DND-41 (cell line): ENCODE measurements at regions not wholly inside any gene's neighbourhood (a gene's known extent, or its start where the extent isn't known, plus 50 kb on each side); places are given as distances from the start of the nearest gene placed in this dataset.

ENCODE experiments used
- ATAC-seq: fragments of 200-7000 bp; cut with Tn5 transposase; 3 replicates; pipeline ENCODE4 v1.9.1; 2021; ENCODE audit warnings: low read depth; ENCODE audit not compliant: insufficient read depth
- DNase-seq: peaks from one replicate; pipeline ENCODE4 v3.0.0-alpha.2; 2020
- H2AFZ ChIP-seq: 2 replicates; pipeline ENCODE4 v1.6.0; 2012; ENCODE audit warnings: low read depth, low read length
- H3K27ac ChIP-seq: 2 replicates; pipeline ENCODE4 v1.5.1; 2012; ENCODE audit warnings: low read length, inconsistent platforms
- H3K27me3 ChIP-seq: fragments of 200-600 bp; sonication (generic); 2 replicates; pipeline ENCODE4 v1.6.0; 2012; ENCODE audit warnings: low read length, mild to moderate bottlenecking, inconsistent platforms; ENCODE audit not compliant: insufficient read depth, poor library complexity
- H3K36me3 ChIP-seq: 2 replicates; pipeline ENCODE4 v1.5.1; 2012; ENCODE audit warnings: low read length, inconsistent platforms; ENCODE audit not compliant: insufficient read depth
- H3K4me1 ChIP-seq: 2 replicates; pipeline ENCODE4 v1.5.1; 2012; ENCODE audit warnings: mild to moderate bottlenecking, low read length; ENCODE audit not compliant: insufficient read depth
- H3K4me2 ChIP-seq: 2 replicates; pipeline ENCODE4 v1.6.0; 2012; ENCODE audit warnings: mild to moderate bottlenecking, moderate library complexity, low read length, inconsistent platforms; ENCODE audit not compliant: insufficient read depth
- H3K4me3 ChIP-seq, 2 experiments: fragments of 200-600 bp in 1 of 2; shearing (Covaris generic) in 1 of 2; 2 replicates each; pipeline ENCODE4 v1.5.1; 2012 to 2016; ENCODE audit warnings: inconsistent platforms in 2 of 2, low read length in 2 of 2, mild to moderate bottlenecking in 2 of 2, low read depth in 1 of 2, moderate library complexity in 1 of 2
- H3K79me2 ChIP-seq: 2 replicates; pipeline ENCODE4 v1.6.0; 2012; ENCODE audit warnings: low read length, inconsistent platforms; ENCODE audit not compliant: insufficient read depth
- H3K9ac ChIP-seq: 2 replicates; pipeline ENCODE4 v1.6.0; 2012; ENCODE audit warnings: low read depth, mild to moderate bottlenecking, inconsistent platforms, low read length, moderate library complexity
- H3K9me3 ChIP-seq: 2 replicates; pipeline ENCODE4 v1.5.1; 2012; ENCODE audit warnings: low read length, moderate library complexity, mild to moderate bottlenecking, inconsistent platforms; ENCODE audit not compliant: insufficient read depth, severe bottlenecking
- H4K20me1 ChIP-seq: 2 replicates; pipeline ENCODE4 v1.6.0; 2012; ENCODE audit warnings: low read length; ENCODE audit not compliant: insufficient read depth
- CTCF ChIP-seq: IDR thresholded peaks from 2 replicates; pipeline ENCODE4 v1.5.1; 2012; ENCODE audit warnings: borderline replicate concordance, low read length, moderate library complexity, mild to moderate bottlenecking; ENCODE audit not compliant: poor library complexity, severe bottlenecking; ENCODE audit errors: extremely low read depth
- EZH2 ChIP-seq: IDR thresholded peaks from 3 replicates; pipeline ENCODE4 v1.6.1; 2012; ENCODE audit warnings: borderline replicate concordance, low read depth, mild to moderate bottlenecking, moderate library complexity, low read length, inconsistent platforms; ENCODE audit not compliant: severe bottlenecking

GRCh38 chr5:102624405-102624804 lies 125.6 kb upstream of the SLCO6A1 start:
- no peaks in the 10 kb centered on the region for H3K4me1 ChIP-seq
- no peak overlapping the region for H3K4me3 ChIP-seq
- H3K4me2 ChIP-seq = no peak overlapping the region
- peaks cover 5% of the 10 kb centered on the region for H3K27me3 ChIP-seq
- H3K9ac ChIP-seq = no peak overlapping the region
- ATAC-seq (no peak), DNase-seq (no peak)
- no peaks in the 10 kb centered on the region for H3K36me3 ChIP-seq
- no peaks in the 10 kb centered on the region for H4K20me1 ChIP-seq
- H3K27ac ChIP-seq = no peak overlapping the region
- no peaks in the 10 kb centered on the region for H3K9me3 ChIP-seq
- H2AFZ ChIP-seq = no peak overlapping the region
- TF ChIP-seq EZH2 (no peak), CTCF (no peak)
- H3K79me2 ChIP-seq = no peaks in the 10 kb centered on the region

DNA sequence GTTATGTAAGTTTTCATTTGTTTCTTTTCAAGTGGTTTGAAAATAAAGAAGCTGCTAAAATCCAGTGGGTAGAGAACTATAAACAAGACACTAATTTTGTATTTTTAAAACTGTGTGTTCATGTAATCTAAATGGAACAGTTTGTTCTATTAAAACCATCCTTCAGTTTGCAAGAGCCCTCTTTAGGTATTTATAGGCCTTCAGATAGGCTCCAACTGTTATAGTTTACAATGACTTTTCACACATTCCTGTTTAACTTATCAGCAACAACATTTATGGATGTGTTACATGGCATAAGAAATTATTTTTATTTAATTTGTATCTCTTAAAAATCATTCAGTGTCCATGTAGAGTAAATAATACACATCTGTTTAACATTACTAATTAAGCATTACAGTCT lies 126.7 kb upstream of the SLCO6A1 start:
- Histone ChIP-seq H3K79me2 (no peaks in the 10 kb centered on the region), H3K27me3 (peaks cover 5% of the 10 kb centered on the region), H3K4me3 (no peak overlapping the region), H3K9me3 (no peaks in the 10 kb centered on the region), H3K4me1 (no peaks in the 10 kb centered on the region), H3K9ac (no peak overlapping the region), H2AFZ (no peak overlapping the region), H3K27ac (no peak overlapping the region), H3K36me3 (no peaks in the 10 kb centered on the region), H4K20me1 (no peaks in the 10 kb centered on the region), H3K4me2 (no peak overlapping the region)
- DNase-seq (no peak), ATAC-seq (no peak)
- TF ChIP-seq EZH2 (no peak), CTCF (no peak)

DNA sequence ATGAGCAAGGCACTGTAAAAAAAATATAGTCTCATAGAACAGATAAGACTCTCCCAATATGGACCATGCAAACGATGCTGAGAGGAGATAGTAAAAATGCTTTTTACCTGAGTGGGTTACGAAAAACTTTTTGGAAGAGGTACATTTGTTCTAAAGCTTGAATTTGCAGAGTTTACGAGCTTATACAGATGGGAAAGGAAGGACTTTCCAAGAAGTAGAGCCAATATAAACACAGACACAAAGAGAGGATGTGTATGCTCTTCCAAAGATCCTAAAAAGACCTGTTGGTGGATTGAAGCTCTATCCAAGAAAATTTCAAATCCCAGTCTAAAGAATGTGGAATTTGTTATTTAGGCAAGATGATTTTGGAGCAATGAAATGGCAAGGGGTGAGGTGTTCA lies 127.1 kb upstream of the SLCO6A1 start:
- ATAC-seq = no peak
- Histone ChIP-seq H3K79me2 (no peaks in the 10 kb centered on the region), H4K20me1 (no peaks in the 10 kb centered on the region)

More for the DNA sequence above, 127.1 kb upstream of the SLCO6A1 start:
- Histone ChIP-seq H3K4me3 (no peak overlapping the region), H3K9me3 (no peaks in the 10 kb centered on the region), H2AFZ (no peak overlapping the region), H3K27ac (no peak overlapping the region), H3K27me3 (peaks cover 5% of the 10 kb centered on the region), H3K9ac (no peak overlapping the region), H3K4me2 (no peak overlapping the region), H3K36me3 (no peaks in the 10 kb centered on the region), H3K4me1 (no peaks in the 10 kb centered on the region)
- DNase-seq = no peak
- TF ChIP-seq CTCF (no peak), EZH2 (no peak)
